Bronchial epithelial cell (primary cell): ENCODE measurements at regions not wholly inside any gene's neighbourhood (a gene's known extent, or its start where the extent isn't known, plus 50 kb on each side); places are given as distances from the start of the nearest gene placed in this dataset.

ENCODE experiments used
- DNase-seq: peaks from one replicate; pipeline ENCODE4 v3.0.0-alpha.2; 2010; ENCODE audit warnings: low read depth
- FAIRE-seq: peaks from 2 replicates; lab custom pipeline; 2011; peaks lifted over from hg19 to GRCh38; lab: Jason Lieb, UNC
- H3K27me3 ChIP-seq: 2 replicates; pipeline ENCODE4 v1.5.1; 2011; ENCODE audit warnings: low read length; ENCODE audit not compliant: control insufficient read depth, insufficient read depth
- H3K36me3 ChIP-seq: 2 replicates; pipeline ENCODE4 v1.5.1; 2011; ENCODE audit warnings: low read length; ENCODE audit not compliant: control insufficient read depth, insufficient read depth
- H3K4me3 ChIP-seq: 2 replicates; pipeline ENCODE4 v1.5.1; 2011; ENCODE audit warnings: mild to moderate bottlenecking, low read depth, low read length, control low read depth
- TF ChIP-seq, protein P1 (sequence below): IDR thresholded peaks from 2 replicates; pipeline ENCODE4 v1.5.1; 2011; ENCODE audit warnings: mild to moderate bottlenecking, moderate library complexity, low read length, control low read depth, inconsistent platforms; ENCODE audit not compliant: insufficient read depth, severe bottlenecking

DNA sequence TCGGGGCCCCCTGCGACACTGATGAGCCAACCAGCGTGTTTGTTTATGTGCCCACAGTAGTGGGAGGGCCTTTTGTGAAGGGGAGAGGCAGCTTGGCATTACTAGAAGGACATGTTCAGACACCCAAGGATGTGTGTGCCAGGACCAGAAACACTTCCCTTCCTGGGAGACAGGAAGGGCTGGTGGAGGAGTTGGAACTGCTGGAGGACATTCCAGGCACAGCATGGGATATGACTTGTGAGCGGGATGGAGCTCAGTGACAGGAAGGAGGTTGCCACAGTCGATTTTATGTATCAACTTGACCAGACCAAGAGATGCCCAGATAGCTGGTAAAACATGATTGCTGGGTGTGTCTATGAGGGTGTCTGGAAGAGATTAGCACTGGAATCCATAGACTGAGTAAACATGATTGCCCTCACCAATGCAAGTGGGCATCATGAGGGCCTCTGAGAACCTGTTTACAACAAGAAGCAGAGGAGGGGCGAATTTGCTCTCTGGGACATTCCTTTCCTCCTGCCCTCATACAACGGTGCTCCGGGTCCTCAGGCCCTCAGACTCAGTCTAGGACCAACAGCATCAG, 106.4 kb upstream of the TLE3 start:
- no peak overlapping the region for H3K4me3 ChIP-seq
- FAIRE-seq: peak; percentile 13
- DNase-seq: no peak

DNA sequence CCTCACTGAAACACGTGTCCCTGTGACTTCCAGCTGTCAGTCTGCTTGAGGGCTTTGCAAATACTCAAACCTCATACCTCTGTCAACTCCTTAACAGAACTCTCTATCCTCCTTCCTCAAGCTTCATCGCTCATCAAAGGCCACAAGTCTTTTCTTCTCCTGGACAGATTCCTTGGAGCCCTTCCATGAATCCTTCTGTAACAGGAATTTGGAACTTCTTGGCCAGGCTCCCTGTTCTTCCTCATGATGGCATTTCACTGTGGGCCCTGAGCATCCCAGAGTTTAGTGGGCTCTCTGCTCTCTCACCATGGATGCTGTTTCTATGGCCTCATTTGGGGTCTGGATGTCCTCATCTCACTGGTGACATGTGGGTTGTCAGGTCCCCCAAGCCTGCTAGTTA, 105.0 kb upstream of the TLE3 start:
- no peaks in the 10 kb centered on the region for H3K27me3 ChIP-seq
- FAIRE-seq (no peak), DNase-seq (no peak)
- no peaks in the 10 kb centered on the region for H3K36me3 ChIP-seq
- TF ChIP-seq, protein P1, sequence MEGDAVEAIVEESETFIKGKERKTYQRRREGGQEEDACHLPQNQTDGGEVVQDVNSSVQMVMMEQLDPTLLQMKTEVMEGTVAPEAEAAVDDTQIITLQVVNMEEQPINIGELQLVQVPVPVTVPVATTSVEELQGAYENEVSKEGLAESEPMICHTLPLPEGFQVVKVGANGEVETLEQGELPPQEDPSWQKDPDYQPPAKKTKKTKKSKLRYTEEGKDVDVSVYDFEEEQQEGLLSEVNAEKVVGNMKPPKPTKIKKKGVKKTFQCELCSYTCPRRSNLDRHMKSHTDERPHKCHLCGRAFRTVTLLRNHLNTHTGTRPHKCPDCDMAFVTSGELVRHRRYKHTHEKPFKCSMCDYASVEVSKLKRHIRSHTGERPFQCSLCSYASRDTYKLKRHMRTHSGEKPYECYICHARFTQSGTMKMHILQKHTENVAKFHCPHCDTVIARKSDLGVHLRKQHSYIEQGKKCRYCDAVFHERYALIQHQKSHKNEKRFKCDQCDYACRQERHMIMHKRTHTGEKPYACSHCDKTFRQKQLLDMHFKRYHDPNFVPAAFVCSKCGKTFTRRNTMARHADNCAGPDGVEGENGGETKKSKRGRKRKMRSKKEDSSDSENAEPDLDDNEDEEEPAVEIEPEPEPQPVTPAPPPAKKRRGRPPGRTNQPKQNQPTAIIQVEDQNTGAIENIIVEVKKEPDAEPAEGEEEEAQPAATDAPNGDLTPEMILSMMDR: no peak
- no peak overlapping the region for H3K4me3 ChIP-seq

More for the DNA sequence above, 106.4 kb upstream of the TLE3 start:
- TF ChIP-seq, protein P1: no peak
- no peaks in the 10 kb centered on the region for H3K36me3 ChIP-seq
- no peaks in the 10 kb centered on the region for H3K27me3 ChIP-seq

DNA sequence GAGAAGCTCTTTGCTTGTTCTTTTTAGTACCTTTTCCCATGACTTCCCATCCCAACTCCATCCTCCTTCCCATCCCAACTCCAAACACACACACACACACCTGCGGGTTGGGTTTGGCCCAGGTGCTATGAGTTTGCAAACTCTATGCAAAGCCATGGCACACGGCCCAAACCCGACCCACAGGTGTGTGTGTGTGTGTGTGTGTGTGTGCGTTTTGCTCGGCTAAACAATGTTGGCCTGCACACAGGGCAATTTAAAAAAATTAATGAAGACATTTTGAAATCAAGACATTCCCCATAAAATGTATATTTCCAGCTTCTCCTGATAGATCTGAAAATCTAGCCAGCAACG, 103.7 kb upstream of the TLE3 start:
- H3K27me3 ChIP-seq: no peaks in the 10 kb centered on the region
- FAIRE-seq (no peak), DNase-seq (no peak)
- H3K36me3 ChIP-seq: no peaks in the 10 kb centered on the region
- no peak overlapping the region for H3K4me3 ChIP-seq
- TF ChIP-seq, protein P1: no peak

DNA sequence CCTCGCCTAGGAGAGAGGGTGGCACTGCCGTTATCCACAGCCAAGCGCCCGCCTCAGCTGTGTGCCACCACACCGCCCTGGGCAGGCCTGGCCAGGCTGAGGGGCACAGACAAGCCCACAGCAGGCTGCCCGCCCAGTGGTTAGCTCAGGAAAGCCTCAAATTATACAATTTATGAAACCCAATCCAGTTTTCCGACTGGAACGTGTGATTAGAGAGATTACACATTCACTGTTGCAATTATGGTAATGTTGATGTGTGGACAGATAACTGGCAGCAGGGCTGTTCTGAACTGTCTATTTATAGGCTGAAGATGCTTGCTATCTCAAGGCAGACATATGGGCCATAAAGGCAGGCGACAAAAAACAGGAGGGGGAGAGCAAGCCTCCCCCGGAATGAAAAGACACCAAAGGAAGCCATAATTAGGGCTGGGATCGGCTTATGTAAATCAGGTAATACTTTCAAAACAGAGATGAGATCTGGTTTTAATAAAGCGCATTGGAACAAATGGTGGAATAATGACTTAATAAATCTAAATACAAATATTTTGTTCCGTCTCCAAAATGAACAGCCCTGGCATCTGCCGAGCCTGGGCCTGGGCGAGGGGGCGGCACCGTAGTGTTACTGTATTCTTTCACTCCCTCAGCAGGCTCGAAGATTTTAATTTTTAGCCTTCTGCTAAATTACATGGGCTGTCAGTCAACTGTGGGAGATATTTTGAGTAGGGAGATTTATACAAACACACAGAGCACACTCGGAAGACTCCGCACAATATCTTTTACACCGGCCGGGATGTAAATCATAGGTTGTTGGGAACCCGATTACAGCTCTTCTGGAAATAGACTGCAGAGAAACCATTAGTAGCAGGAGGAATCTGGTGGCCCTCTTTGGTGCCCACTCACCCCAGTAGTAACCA, 103.1 kb upstream of the TLE3 start:
- FAIRE-seq: no peak

DNA sequence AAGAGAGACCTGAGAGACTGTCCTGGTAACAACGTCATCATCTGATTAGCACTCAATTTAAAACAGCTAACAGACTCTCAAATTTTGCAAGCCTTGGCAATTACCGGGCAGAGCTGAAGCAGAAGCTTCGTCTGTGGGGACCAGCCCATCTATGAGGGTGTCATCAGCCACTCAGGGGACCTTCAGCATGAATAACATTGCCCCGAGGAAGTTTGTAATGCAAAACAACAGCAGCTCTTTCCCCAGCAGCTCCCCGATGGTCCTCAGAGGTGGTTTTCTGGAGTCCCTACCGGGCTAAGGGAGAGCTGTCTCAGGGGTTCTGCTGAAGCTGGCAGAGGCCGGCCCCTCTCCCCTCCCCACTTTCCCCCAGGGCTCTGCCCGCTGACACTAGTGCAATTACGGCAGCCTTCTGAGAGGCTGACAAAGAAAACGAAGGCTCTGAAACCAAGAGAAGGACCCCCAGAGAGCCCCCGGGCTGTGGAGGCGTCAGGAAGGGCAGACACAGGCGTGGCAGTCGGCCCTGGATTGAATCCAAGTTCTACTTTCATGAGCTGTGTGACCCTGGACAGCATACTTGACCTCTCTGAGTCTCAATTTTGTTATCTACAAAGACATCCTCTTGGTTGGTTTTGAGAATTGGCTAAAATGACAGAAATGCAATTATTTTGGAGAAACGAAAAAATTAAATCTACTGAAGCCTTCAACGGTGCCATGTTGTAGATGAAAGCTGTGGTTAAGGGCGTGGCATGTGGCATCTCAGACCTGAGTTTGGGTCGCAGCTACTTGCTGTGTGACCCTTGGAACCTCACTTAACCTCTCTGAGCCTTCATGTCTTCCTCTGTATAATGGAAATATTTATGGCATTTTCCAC, 102.1 kb upstream of the TLE3 start:
- H3K27me3 ChIP-seq: no peaks in the 10 kb centered on the region
- FAIRE-seq (no peak), DNase-seq (no peak)

More for the DNA sequence above, 103.1 kb upstream of the TLE3 start:
- Histone ChIP-seq H3K36me3 (no peaks in the 10 kb centered on the region), H3K4me3 (no peak overlapping the region), H3K27me3 (no peaks in the 10 kb centered on the region)
- TF ChIP-seq, protein P1: no peak
- peak; percentile 53 for DNase-seq

More for the DNA sequence above, 102.1 kb upstream of the TLE3 start:
- TF ChIP-seq, protein P1: no peak
- no peak overlapping the region for H3K4me3 ChIP-seq
- H3K36me3 ChIP-seq: no peaks in the 10 kb centered on the region
